ENCODE measurements at regions not wholly inside any gene's neighbourhood (a gene's known extent, or its start where the extent isn't known, plus 50 kb on each side); places are given as distances from the start of the nearest gene placed in this dataset.

DNA sequence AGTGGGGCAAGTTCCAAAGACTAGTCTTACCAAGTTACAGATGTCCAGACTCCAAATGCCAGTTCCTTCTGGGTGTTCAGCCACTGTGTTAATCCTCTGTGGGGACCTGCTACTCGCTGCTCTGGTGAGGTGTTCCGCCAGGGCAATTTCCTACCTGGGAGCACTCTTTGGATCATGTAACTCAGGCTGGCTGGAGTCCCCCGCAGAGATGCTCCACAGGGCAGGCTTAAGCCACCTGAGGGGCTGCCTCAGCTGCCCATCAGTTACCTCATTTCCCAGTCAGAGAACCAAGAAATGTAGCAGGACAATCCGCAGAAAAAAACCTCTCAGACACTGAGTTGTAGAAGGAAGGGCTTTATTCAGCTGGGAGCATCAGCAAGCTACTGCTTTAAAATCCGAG lies 133.8 kb downstream of the ZNF737 start:
- no peak for TF ChIP-seq CTCF (conservative IDR thresholded peaks at IDR 0.05)
- no peak for TF ChIP-seq EZH2 (IDR thresholded peaks at IDR 0.05; ENCODE audit: low read depth)

Measured in PC-9 (cell line).